MCF 10A (cell line): ENCODE measurements at regions not wholly inside any gene's neighbourhood (a gene's known extent, or its start where the extent isn't known, plus 50 kb on each side); places are given as distances from the start of the nearest gene placed in this dataset.

Experiments used
- BruUV-seq: library from RNA; stranded (reverse); fragments of 400-500 nt; replicated peaks from 2 replicates; lab custom pipeline; 2021; lab: Mats Ljungman, UMichigan
- CTCF ChIA-PET: fragments of 300-600 bp; sonication (Branson Sonifier 250); formaldehyde crosslinking; extraction: SDS; loops from one replicate; lab custom pipeline; 2021; ENCODE audit warnings: antibody characterized with exemption, inconsistent platforms; lab: Yijun Ruan, JAX
- POLR2A ChIA-PET: fragments of 300-600, 350-650 bp; sonication (Branson Sonifier 250); formaldehyde crosslinking; extraction: SDS; loops from one replicate; lab custom pipeline; 2020; ENCODE audit warnings: antibody characterized with exemption, inconsistent platforms; lab: Yijun Ruan, JAX
- DNase-seq: peaks from one replicate; pipeline ENCODE4 v3.0.0-alpha.2; 2018; ENCODE audit not compliant: unreplicated experiment
- H3K27ac Mint-ChIP-seq: one replicate; pipeline ENCODE4 v1.8.0; 2022; ENCODE audit warnings: mild to moderate bottlenecking, low read depth, mixed read lengths; ENCODE audit not compliant: unreplicated experiment
- H3K27me3 Mint-ChIP-seq: one replicate; pipeline ENCODE4 v1.8.0; 2022; ENCODE audit warnings: mixed read lengths; ENCODE audit not compliant: insufficient read depth, unreplicated experiment
- H3K36me3 Mint-ChIP-seq: one replicate; pipeline ENCODE4 v1.8.0; 2022; ENCODE audit warnings: mild to moderate bottlenecking, moderate library complexity, mixed read lengths; ENCODE audit not compliant: insufficient read depth, unreplicated experiment
- H3K4me1 Mint-ChIP-seq: one replicate; pipeline ENCODE4 v1.8.0; 2022; ENCODE audit warnings: mixed read lengths; ENCODE audit not compliant: insufficient read depth, unreplicated experiment
- H3K4me3 Mint-ChIP-seq: one replicate; pipeline ENCODE4 v1.8.0; 2022; ENCODE audit warnings: mild to moderate bottlenecking, moderate library complexity, mixed read lengths; ENCODE audit not compliant: unreplicated experiment
- H3K9me3 Mint-ChIP-seq: one replicate; pipeline ENCODE4 v1.8.0; 2022; ENCODE audit warnings: mixed read lengths; ENCODE audit not compliant: unreplicated experiment
- intact Hi-C: fragments of 100-400 bp; cut with micrococcal nuclease; formaldehyde crosslinking; loops from 2 replicates; pipeline ENCODE4 v1.14.1; 2022
- TF ChIP-seq, protein P1 (sequence below): fragments of 200-600 bp; IDR thresholded peaks from one replicate; pipeline ENCODE4 v1.8.0; 2022; ENCODE audit warnings: antibody characterized with exemption, mild to moderate bottlenecking; ENCODE audit not compliant: unreplicated experiment

DNA sequence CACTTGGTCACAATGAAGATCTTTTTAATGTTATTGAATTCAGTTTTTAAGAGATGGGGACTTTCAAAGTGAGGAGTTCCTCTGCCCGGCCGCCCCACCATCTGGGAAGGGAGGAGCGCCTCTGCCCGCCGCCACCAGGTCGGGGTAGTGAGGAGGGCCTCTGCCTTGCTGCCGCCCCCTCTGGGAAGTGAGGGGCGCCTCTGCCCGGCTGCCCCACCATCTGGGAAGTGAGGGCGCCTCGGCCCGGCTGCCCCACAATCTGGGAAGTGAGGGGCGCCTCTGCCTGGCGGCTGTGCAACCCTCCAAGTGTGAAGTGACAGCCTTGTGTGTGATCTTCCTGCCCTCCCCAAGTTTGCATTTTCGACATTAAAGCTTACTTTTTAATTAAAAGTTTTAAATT lies 899.3 kb downstream of the TRIB2 start:
- POLR2A ChIA-PET, result no interaction called here

DNA sequence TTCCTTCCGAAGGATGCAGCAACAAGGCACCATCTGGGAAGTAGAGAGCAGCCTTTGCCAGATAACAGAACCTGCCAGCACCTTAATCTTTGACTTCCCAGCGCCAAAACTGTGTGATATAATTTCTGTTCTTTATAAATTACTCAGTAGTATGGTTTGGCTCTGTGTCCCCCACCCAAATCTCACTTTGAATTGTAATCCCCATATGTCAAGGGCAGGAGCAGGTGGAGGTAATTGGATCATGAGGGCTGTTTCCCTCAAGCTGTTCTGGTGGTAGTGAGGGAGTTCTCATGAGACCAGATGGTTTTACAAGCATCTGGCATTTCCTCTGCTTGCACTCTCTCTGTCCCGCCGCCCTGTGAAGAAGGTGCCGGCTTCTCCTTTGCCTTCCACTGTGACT lies 899.9 kb downstream of the TRIB2 start:
- H3K9me3 Mint-ChIP-seq, result no peaks in the 10 kb centered on the region
- H3K27me3 Mint-ChIP-seq, result no peaks in the 10 kb centered on the region
- H3K36me3 Mint-ChIP-seq, result no peaks in the 10 kb centered on the region
- H3K4me1 Mint-ChIP-seq, result peaks cover 4% of the 10 kb centered on the region
- POLR2A ChIA-PET, result no interaction called here
- intact Hi-C loops, result no loop called here
- TF ChIP-seq, protein P1, sequence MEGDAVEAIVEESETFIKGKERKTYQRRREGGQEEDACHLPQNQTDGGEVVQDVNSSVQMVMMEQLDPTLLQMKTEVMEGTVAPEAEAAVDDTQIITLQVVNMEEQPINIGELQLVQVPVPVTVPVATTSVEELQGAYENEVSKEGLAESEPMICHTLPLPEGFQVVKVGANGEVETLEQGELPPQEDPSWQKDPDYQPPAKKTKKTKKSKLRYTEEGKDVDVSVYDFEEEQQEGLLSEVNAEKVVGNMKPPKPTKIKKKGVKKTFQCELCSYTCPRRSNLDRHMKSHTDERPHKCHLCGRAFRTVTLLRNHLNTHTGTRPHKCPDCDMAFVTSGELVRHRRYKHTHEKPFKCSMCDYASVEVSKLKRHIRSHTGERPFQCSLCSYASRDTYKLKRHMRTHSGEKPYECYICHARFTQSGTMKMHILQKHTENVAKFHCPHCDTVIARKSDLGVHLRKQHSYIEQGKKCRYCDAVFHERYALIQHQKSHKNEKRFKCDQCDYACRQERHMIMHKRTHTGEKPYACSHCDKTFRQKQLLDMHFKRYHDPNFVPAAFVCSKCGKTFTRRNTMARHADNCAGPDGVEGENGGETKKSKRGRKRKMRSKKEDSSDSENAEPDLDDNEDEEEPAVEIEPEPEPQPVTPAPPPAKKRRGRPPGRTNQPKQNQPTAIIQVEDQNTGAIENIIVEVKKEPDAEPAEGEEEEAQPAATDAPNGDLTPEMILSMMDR, result no peak
- no peak overlapping the region for H3K27ac Mint-ChIP-seq
- CTCF ChIA-PET, result interaction anchor here (0.7 kb wide), 1 partner anchor 27 kb away, joined by 3 read pairs; no protein-coding TSS in a partner anchor
- no peak overlapping the region for H3K4me3 Mint-ChIP-seq
- no TSS peak for BruUV-seq
- DNase-seq, result no peak

More for the DNA sequence above, 899.3 kb downstream of the TRIB2 start:
- no peak overlapping the region for H3K27ac Mint-ChIP-seq
- TF ChIP-seq, protein P1, result no peak
- no peak overlapping the region for H3K4me3 Mint-ChIP-seq
- CTCF ChIA-PET, result no interaction called here
- no peaks in the 10 kb centered on the region for H3K27me3 Mint-ChIP-seq
- peaks cover 6% of the 10 kb centered on the region for H3K4me1 Mint-ChIP-seq
- intact Hi-C loops, result no loop called here
- DNase-seq, result no peak
- no TSS peak for BruUV-seq
- H3K36me3 Mint-ChIP-seq, result no peaks in the 10 kb centered on the region
- H3K9me3 Mint-ChIP-seq, result no peaks in the 10 kb centered on the region

DNA sequence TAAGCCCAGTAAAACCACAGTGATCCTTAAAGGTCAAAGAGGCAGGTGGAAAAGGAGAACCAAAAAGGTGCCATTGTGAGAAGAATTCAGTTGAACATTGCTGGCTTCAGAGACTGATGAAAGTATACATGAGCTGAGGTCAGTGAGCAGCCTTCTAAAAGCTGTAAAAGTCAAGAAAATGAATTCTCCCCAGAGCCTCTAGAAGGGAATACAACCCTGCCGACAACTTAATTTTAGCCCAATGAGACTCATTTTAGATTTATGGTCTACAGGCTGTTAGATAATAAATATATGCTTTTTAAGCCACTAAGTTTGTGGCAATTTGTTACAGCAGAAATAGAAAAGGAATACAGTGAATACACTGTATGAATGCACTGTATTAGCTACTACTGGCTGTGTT lies 911.4 kb downstream of the TRIB2 start:
- Mint-ChIP-seq H3K27ac (no peak overlapping the region), H3K9me3 (no peaks in the 10 kb centered on the region), H3K36me3 (no peaks in the 10 kb centered on the region), H3K4me1 (no peaks in the 10 kb centered on the region), H3K4me3 (no peak overlapping the region), H3K27me3 (no peaks in the 10 kb centered on the region)
- BruUV-seq, result no TSS peak
- ChIA-PET CTCF (interaction anchor here (0.7 kb wide), 2 partner anchors 22 to 1377 kb away, joined by 3 read pairs; no protein-coding TSS in a partner anchor), POLR2A (no interaction called here)
- no peak for DNase-seq
- TF ChIP-seq, protein P1, result no peak
- intact Hi-C loops, result no loop called here

DNA sequence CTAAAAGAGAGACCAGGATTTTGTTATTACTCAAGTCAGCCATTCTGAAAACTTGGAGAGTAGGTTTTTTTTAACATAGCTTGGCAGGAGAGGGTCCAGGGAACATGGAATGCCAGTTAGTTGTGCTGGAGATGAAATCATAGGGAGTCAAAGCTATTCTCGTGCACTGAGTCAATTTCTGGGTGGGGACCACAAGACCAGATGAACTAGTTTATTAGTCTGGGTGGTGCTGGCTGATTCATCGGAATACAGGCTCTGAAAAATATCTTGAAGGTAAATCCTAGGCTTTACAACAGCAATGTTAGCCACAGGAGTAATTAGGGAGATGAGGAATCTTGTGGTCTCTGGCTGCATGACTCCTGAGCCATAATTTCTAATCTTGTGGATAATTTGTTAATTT lies 921.4 kb downstream of the TRIB2 start:
- CTCF ChIA-PET, result interaction anchor here (0.6 kb wide), 1 partner anchor 436 kb away, joined by 3 read pairs; no protein-coding TSS in a partner anchor
- no peaks in the 10 kb centered on the region for H3K36me3 Mint-ChIP-seq
- H3K27me3 Mint-ChIP-seq, result no peaks in the 10 kb centered on the region
- no TSS peak for BruUV-seq
- intact Hi-C loops, result no loop called here
- no peaks in the 10 kb centered on the region for H3K9me3 Mint-ChIP-seq
- TF ChIP-seq, protein P1, result no peak
- POLR2A ChIA-PET, result no interaction called here
- H3K27ac Mint-ChIP-seq, result peak overlapping the region; percentile 24
- H3K4me1 Mint-ChIP-seq, result peaks cover 6% of the 10 kb centered on the region
- no peak overlapping the region for H3K4me3 Mint-ChIP-seq
- no peak for DNase-seq
